Thoracic aorta (tissue), 2 donors: ENCODE measurements at regions not wholly inside any gene's neighbourhood (a gene's known extent, or its start where the extent isn't known, plus 50 kb on each side); places are given as distances from the start of the nearest gene placed in this dataset.

Source experiments
- ATAC-seq: fragments of 150-250 bp; one replicate; pipeline ENCODE4 v1.8.0; 2017; ENCODE audit warnings: low read depth; ENCODE audit not compliant: insufficient number of reproducible peaks, low FRiP score
- DNase-seq: peaks from one replicate; pipeline ENCODE4 v3.0.0-alpha.2; 2020; ENCODE audit warnings: low spot score
- H3K27ac ChIP-seq, 2 donors: fragments of 200-600 bp; sonication (generic); 1 replicate in 1 of 2; 2 replicates in 1 of 2; pipeline ENCODE4 v1.5.1; 2016; ENCODE audit warnings: mild to moderate bottlenecking in 2 of 2, moderate library complexity in 2 of 2
- H3K27me3 ChIP-seq: fragments of 200-600 bp; sonication (generic); replicated peaks from 2 replicates; pipeline ENCODE4 v1.6.0; 2016; ENCODE audit warnings: mild to moderate bottlenecking; ENCODE audit not compliant: insufficient read depth
- H3K36me3 ChIP-seq: fragments of 200-600 bp; sonication (generic); one replicate; pipeline ENCODE4 v1.5.1; 2016
- H3K4me1 ChIP-seq, 2 donors: fragments of 200-600 bp; sonication (generic); 1 replicate in 1 of 2; 2 replicates in 1 of 2; pipeline versions ENCODE4 v1.5.1 to v1.6.0; 2016; ENCODE audit warnings: low read depth in 2 of 2, mild to moderate bottlenecking in 1 of 2; ENCODE audit not compliant: control insufficient read depth in 1 of 2
- H3K4me3 ChIP-seq: fragments of 200-600 bp; sonication (generic); 2 replicates; pipeline ENCODE4 v1.5.1; 2016; ENCODE audit warnings: mild to moderate bottlenecking
- H3K9me3 ChIP-seq: fragments of 200-600 bp; sonication (generic); 2 replicates; pipeline ENCODE4 v1.5.1; 2016
- TF ChIP-seq, protein P1 (sequence below): fragments of 200-600 bp; sonication (generic); IDR thresholded peaks from one replicate; pipeline ENCODE4 v1.5.1; 2019; ENCODE audit warnings: antibody characterized with exemption

DNA sequence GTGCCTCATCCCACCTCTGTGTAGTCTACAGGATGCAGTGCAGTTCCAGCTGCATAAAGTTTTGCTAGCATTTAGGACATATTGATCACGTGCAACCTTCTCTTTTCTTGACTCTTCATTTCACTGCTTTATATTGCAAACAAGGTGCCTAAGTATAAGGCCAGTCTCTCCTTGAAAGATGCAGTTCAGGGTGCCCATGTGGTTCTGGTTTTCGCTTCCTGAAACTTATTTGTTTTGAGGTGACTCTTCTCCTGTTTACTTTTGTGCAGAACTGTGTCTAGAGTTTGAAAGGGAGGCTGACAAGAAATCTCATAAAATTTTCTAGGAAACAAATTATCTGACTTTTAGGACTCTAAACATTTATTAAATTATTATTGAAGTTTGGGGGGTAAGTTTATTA lies 189.9 kb downstream of the UBE2E3 start:
- Histone ChIP-seq H3K4me3 (no peak overlapping the region), H3K4me1 (peaks cover 0 to 9% of the 10 kb centered on the region in 2 donors), H3K27me3 (no peaks in the 10 kb centered on the region), H3K27ac (no peak overlapping the region), H3K36me3 (no peaks in the 10 kb centered on the region), H3K9me3 (no peaks in the 10 kb centered on the region)
- ATAC-seq (no peak), DNase-seq (no peak)
- TF ChIP-seq, protein P1, sequence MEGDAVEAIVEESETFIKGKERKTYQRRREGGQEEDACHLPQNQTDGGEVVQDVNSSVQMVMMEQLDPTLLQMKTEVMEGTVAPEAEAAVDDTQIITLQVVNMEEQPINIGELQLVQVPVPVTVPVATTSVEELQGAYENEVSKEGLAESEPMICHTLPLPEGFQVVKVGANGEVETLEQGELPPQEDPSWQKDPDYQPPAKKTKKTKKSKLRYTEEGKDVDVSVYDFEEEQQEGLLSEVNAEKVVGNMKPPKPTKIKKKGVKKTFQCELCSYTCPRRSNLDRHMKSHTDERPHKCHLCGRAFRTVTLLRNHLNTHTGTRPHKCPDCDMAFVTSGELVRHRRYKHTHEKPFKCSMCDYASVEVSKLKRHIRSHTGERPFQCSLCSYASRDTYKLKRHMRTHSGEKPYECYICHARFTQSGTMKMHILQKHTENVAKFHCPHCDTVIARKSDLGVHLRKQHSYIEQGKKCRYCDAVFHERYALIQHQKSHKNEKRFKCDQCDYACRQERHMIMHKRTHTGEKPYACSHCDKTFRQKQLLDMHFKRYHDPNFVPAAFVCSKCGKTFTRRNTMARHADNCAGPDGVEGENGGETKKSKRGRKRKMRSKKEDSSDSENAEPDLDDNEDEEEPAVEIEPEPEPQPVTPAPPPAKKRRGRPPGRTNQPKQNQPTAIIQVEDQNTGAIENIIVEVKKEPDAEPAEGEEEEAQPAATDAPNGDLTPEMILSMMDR, result no peak

DNA sequence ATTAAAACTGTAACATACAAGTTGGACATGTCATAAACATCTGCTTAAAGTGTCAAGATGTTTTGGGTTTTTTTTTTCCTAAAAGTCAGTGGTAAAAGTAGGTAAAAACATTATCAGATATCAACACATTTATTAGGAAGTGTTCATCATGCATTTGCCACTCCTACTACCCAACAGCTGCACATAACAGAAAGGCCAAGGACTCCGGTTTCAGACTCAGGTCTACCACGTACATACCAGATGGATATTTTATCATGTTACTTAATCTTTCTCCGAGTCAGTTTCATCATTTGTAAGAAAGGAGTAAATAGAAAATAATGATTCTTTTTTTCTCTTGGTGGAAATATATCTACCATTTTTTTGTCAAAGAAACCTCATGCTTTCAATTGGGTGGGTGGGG lies 192.3 kb downstream of the UBE2E3 start:
- Histone ChIP-seq H3K4me1 (peaks cover 0 to 11% of the 10 kb centered on the region in 2 donors), H3K27me3 (no peaks in the 10 kb centered on the region), H3K36me3 (no peaks in the 10 kb centered on the region), H3K27ac (no peak overlapping the region), H3K4me3 (no peak overlapping the region), H3K9me3 (no peaks in the 10 kb centered on the region)
- DNase-seq, result no peak
- no peak for ATAC-seq
- TF ChIP-seq, protein P1, result no peak

DNA sequence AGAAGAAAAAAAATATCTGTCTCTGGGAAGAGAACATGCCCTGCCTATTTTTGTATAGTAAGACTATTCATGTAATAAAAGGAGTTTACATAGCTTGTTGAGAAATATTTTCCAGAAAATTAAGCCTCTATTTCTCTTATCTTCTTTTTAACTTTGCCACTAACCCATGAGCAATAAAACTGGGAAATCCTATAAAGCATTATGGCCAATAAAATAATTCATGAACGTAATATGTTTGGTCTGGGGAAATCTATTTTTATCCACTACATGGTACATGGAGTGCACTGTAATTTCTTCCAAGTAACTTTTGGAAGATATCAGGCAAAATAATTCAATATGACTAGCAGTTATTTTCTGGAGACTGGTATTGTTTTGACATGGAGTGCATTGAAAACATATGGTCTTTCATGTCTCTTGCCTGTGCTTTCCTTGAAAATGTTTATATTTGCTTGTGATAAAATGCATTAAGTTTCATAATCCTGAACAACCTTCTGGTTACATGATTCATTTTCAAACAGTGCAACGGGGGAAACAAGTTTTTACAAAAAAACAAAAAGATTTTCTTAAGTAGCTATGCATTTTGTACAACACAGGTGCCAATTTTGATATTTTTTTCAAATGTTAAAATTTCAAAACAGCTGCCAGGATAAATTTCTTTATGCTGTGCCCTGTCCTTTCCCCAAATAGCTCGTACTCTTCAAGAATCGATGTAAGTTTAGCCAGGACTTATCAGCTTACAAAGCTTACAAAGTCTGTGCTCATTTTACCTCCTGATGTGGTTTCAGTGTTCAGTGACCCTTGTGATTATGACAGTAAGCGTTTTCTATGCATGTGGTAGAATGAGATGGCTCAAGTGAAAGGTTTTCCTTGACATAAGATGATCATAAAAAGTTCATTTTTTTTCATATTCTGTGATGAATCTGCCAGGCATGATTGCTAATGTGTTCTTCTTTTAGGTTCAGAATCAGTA lies 194.5 kb downstream of the UBE2E3 start:
- ATAC-seq (no peak), DNase-seq (no peak)
- TF ChIP-seq, protein P1, result no peak
- Histone ChIP-seq H3K27ac (no peak overlapping the region), H3K27me3 (no peaks in the 10 kb centered on the region), H3K4me1 (peaks cover 0 to 11% of the 10 kb centered on the region in 2 donors), H3K36me3 (no peaks in the 10 kb centered on the region), H3K9me3 (no peaks in the 10 kb centered on the region), H3K4me3 (no peak overlapping the region)

DNA sequence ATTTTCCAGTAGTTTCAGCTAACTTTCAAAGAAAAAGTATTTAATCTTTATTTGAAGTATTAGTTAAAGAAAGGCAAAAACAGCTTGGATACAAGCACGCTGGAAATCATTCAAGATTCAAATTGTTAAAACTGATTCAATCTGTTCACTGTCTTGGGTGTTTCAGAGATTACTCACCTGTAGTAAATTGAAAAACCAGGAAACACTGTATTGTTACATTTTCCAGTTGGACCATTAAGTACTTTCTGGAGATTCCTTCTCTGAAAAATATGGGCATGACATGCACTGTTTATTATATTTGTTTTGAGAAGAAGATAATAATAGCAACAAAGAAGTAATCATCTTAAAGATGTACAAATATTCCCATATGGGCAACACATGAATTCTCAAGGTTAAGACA lies 196.1 kb downstream of the UBE2E3 start:
- TF ChIP-seq, protein P1, result no peak
- no peak overlapping the region for H3K4me3 ChIP-seq
- H3K9me3 ChIP-seq, result no peaks in the 10 kb centered on the region
- H3K27ac ChIP-seq, result no peak overlapping the region
- ATAC-seq, result no peak
- H3K36me3 ChIP-seq, result no peaks in the 10 kb centered on the region
- DNase-seq, result no peak
- H3K27me3 ChIP-seq, result no peaks in the 10 kb centered on the region
- peaks cover 0 to 11% of the 10 kb centered on the region in 2 donors for H3K4me1 ChIP-seq

DNA sequence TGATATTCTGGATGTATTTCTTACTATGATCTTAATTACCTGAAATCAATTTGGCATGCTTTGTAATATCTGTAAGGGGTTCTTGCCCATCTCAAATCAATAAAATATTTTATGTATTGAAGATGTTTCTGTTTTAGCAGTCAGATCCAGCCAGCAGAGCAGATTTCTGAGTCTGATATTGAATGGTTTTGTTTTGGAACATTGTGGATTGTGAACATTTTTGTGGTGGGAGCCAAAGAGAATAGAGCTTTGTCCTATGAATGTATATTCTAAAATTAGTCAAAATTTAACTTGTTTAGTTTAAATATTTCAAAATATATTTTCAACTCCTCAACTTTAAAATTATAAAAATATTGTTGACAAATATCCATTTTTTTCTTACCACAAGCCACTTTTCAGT lies 197.0 kb downstream of the UBE2E3 start:
- Histone ChIP-seq H3K9me3 (no peaks in the 10 kb centered on the region), H3K27ac (no peak overlapping the region), H3K27me3 (no peaks in the 10 kb centered on the region), H3K4me3 (no peak overlapping the region), H3K36me3 (no peaks in the 10 kb centered on the region), H3K4me1 (peaks cover 0 to 11% of the 10 kb centered on the region in 2 donors)
- no peak for DNase-seq
- no peak for ATAC-seq
- TF ChIP-seq, protein P1, result no peak
